Testis (tissue), 2 donors: ENCODE measurements at regions not wholly inside any gene's neighbourhood (a gene's known extent, or its start where the extent isn't known, plus 50 kb on each side); places are given as distances from the start of the nearest gene placed in this dataset.

ENCODE experiments used
- POLR2A ChIP-seq: fragments of 450-650 bp; IDR thresholded peaks from one replicate; pipeline ENCODE4 v1.6.1; 2017; ENCODE audit warnings: antibody characterized with exemption, mild to moderate bottlenecking, moderate library complexity
- TF ChIP-seq, protein P1 (sequence below), 3 experiments: fragments of 450-650 bp in 2 of 3; fragments of 200-600 bp in 1 of 3; sonication (generic) in 1 of 3; IDR thresholded peaks; one replicate each; pipeline ENCODE4 v1.5.1; 2016 to 2019; ENCODE audit warnings: antibody characterized with exemption in 3 of 3, mild to moderate bottlenecking in 2 of 3, moderate library complexity in 1 of 3

DNA sequence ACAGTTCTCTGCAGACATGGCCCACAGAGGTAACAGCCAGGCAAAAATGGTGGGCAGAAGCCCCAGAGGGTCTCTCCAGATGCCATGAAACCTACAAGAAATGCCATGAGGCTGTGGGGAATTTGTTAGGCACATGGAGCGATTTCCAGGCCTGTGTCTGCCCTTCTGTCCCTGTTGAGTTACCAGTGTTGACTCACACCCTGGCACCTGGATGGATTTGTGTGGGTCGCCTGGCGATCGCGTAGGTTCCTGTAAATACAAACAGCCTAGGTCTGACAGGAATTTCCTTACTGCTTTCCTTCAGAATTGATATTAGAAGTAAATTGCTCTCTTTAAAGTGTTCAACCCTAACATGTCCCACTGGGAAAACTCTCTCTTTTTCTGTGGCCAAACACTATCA is 164.9 kb upstream of the EEPD1 start:
- TF ChIP-seq, protein P1, sequence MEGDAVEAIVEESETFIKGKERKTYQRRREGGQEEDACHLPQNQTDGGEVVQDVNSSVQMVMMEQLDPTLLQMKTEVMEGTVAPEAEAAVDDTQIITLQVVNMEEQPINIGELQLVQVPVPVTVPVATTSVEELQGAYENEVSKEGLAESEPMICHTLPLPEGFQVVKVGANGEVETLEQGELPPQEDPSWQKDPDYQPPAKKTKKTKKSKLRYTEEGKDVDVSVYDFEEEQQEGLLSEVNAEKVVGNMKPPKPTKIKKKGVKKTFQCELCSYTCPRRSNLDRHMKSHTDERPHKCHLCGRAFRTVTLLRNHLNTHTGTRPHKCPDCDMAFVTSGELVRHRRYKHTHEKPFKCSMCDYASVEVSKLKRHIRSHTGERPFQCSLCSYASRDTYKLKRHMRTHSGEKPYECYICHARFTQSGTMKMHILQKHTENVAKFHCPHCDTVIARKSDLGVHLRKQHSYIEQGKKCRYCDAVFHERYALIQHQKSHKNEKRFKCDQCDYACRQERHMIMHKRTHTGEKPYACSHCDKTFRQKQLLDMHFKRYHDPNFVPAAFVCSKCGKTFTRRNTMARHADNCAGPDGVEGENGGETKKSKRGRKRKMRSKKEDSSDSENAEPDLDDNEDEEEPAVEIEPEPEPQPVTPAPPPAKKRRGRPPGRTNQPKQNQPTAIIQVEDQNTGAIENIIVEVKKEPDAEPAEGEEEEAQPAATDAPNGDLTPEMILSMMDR (IDR thresholded peaks at IDR 0.05): no peak
- TF ChIP-seq POLR2A: no peak
